ENCODE measurements at regions not wholly inside any gene's neighbourhood (a gene's known extent, or its start where the extent isn't known, plus 50 kb on each side); places are given as distances from the start of the nearest gene placed in this dataset.

DNA sequence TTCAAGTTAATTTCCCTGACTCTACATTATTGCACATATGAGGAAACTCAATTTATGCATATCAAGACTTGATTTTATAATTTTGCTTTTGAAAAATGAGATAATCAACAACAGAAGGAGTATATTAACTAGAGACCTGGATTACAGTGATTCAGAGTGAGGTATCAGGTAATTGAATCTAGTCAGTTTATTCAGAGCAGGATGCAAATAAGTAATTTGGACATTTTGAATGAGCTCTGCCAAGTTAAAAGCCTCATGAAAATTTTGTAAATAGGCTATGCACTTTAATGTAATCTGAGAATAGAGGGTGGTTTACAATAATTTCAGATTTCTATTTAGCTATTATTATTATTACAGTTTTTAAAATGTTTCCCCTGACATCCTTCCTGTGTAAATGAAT lies 203.7 kb upstream of the EMCN start:
- no peak overlapping the region for H3K4me3 Mint-ChIP-seq
- H3K9me3 Mint-ChIP-seq, result no peaks in the 10 kb centered on the region
- DNase-seq, result no peak
- no peaks in the 10 kb centered on the region for H3K36me3 Mint-ChIP-seq (ENCODE audit: low read depth)
- TF ChIP-seq, protein P1, sequence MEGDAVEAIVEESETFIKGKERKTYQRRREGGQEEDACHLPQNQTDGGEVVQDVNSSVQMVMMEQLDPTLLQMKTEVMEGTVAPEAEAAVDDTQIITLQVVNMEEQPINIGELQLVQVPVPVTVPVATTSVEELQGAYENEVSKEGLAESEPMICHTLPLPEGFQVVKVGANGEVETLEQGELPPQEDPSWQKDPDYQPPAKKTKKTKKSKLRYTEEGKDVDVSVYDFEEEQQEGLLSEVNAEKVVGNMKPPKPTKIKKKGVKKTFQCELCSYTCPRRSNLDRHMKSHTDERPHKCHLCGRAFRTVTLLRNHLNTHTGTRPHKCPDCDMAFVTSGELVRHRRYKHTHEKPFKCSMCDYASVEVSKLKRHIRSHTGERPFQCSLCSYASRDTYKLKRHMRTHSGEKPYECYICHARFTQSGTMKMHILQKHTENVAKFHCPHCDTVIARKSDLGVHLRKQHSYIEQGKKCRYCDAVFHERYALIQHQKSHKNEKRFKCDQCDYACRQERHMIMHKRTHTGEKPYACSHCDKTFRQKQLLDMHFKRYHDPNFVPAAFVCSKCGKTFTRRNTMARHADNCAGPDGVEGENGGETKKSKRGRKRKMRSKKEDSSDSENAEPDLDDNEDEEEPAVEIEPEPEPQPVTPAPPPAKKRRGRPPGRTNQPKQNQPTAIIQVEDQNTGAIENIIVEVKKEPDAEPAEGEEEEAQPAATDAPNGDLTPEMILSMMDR (IDR thresholded peaks at IDR 0.05), result no peak
- H3K4me1 Mint-ChIP-seq (ENCODE audit: low read depth), result no peaks in the 10 kb centered on the region
- H3K27ac Mint-ChIP-seq, result no peak overlapping the region
- no peaks in the 10 kb centered on the region for H3K27me3 Mint-ChIP-seq (ENCODE audit: insufficient read depth)

DNA sequence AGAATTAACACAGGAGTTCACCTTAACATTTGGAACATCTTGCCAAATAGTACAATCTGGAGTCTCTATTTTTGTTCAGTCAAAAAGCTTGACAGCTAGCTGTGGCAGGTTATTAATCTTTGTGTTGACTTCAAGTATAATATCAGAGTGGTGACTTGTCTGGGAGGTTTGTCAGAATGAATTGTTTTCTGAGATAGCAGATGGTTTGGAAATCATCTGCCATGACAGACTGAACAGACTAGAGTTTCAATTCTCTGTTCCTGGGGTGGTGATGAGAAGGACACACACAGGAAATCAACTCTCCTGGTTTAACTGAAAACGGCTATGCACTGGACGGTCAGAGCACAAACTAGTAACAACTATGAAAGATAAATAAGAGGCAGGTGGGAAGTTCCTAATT lies 203.3 kb upstream of the EMCN start:
- TF ChIP-seq, protein P1 (IDR thresholded peaks at IDR 0.05), result no peak
- no peak overlapping the region for H3K4me3 Mint-ChIP-seq
- no peak overlapping the region for H3K27ac Mint-ChIP-seq
- no peaks in the 10 kb centered on the region for H3K36me3 Mint-ChIP-seq (ENCODE audit: low read depth)
- no peaks in the 10 kb centered on the region for H3K9me3 Mint-ChIP-seq
- H3K27me3 Mint-ChIP-seq (ENCODE audit: insufficient read depth), result no peaks in the 10 kb centered on the region
- no peaks in the 10 kb centered on the region for H3K4me1 Mint-ChIP-seq (ENCODE audit: low read depth)
- no peak for DNase-seq

DNA sequence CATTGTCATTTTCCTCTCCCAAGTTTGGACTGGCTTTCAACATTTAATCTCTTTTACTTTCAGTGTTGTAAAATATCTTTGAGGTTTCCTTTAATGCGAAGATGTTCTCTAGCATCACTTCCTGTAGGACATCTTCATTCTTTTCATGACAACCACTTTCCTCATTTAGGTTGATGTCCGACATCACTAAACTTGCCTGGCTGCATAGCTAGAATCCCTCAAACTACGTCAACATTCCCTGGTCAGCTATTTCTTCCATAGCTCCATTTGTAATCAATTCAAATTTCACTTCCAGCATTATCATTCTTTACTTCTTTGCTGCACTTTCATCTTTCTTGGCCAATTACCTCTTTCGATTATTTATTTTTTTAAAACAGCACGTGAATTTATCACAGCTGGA lies 198.6 kb upstream of the EMCN start:
- no peaks in the 10 kb centered on the region for H3K36me3 Mint-ChIP-seq (ENCODE audit: low read depth)
- TF ChIP-seq, protein P1 (IDR thresholded peaks at IDR 0.05), result no peak
- no peaks in the 10 kb centered on the region for H3K4me1 Mint-ChIP-seq (ENCODE audit: low read depth)
- H3K9me3 Mint-ChIP-seq, result no peaks in the 10 kb centered on the region
- no peak for DNase-seq
- no peaks in the 10 kb centered on the region for H3K27me3 Mint-ChIP-seq (ENCODE audit: insufficient read depth)
- H3K4me3 Mint-ChIP-seq, result no peak overlapping the region
- H3K27ac Mint-ChIP-seq, result no peak overlapping the region

DNA sequence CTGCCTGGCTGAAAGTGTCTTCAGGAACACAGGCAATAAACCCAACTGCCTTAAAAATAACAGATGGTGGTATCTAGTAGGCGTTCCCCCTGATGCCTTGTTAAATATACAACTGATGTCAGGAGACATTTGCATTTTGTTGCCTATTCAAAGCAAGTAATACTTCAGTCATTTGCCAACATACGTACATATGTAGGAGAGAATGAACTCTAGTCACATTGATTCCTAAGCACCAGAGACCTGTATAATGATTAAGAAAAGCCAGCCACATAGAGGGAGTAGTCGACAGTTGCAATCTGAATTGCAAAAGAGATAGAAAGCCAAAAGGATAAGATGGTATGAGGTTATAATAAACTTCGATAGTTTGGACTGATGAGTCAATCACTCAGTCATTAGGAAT lies 191.0 kb upstream of the EMCN start:
- Mint-ChIP-seq H3K27me3 (ENCODE audit: insufficient read depth) (no peaks in the 10 kb centered on the region; the same call in 1 of the 2 replicates), H3K9me3 (no peaks in the 10 kb centered on the region), H3K27ac (no peak overlapping the region), H3K4me1 (ENCODE audit: low read depth) (peaks cover 6% of the 10 kb centered on the region; the same call in 1 of the 2 replicates), H3K36me3 (ENCODE audit: low read depth) (no peaks in the 10 kb centered on the region), H3K4me3 (no peak overlapping the region)
- TF ChIP-seq, protein P1 (IDR thresholded peaks at IDR 0.05), result no peak
- DNase-seq, result no peak

DNA sequence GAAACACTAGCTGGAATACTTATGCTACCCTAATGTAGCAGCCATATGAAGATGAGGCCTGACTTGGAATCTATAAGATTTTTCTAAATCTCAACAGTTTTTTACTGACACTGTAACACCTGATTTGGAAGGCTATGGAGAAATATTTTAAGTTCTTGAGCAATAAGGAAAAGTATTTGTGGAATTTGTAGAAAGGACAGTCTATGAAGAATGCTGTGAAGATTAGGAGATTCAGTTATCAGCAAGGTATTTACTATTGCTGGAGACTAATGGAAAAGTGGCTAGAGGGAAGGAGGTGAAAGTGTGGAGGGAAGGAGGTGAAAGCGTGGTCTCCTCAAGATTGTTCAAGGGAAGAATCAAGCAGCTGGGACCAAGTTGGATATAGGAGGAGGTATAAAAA lies 190.0 kb upstream of the EMCN start:
- Mint-ChIP-seq H3K4me3 (no peak overlapping the region), H3K4me1 (ENCODE audit: low read depth) (peaks cover 6% of the 10 kb centered on the region; the same call in 1 of the 2 replicates), H3K27ac (no peak overlapping the region), H3K36me3 (ENCODE audit: low read depth) (no peaks in the 10 kb centered on the region), H3K27me3 (ENCODE audit: insufficient read depth) (no peaks in the 10 kb centered on the region; the same call in 1 of the 2 replicates), H3K9me3 (no peaks in the 10 kb centered on the region)
- TF ChIP-seq, protein P1 (IDR thresholded peaks at IDR 0.05), result no peak
- no peak for DNase-seq

DNA sequence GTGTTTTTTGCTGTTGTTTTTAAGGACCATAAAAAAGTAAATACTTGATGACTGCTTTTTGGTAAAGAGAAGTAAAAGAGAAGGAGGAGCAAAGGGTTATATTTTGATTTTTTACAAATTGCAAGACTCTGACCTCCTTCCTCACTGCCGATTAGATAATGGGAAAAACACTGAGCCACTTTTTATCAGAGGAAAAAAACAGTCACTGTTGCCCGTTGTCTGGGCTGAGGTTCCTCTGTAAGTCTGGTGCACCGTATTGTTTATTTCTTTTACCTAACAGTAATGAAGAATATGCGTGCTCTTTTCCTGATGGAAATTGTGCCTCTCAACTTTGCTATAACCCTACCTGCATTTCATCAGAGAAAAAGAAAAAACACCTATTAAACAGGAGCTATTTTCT lies 178.7 kb upstream of the EMCN start:
- H3K4me3 Mint-ChIP-seq, result no peak overlapping the region

More for the DNA sequence above, 178.7 kb upstream of the EMCN start:
- Mint-ChIP-seq H3K36me3 (ENCODE audit: low read depth) (no peaks in the 10 kb centered on the region), H3K4me1 (ENCODE audit: low read depth) (no peaks in the 10 kb centered on the region), H3K9me3 (no peaks in the 10 kb centered on the region), H3K27ac (no peak overlapping the region), H3K27me3 (ENCODE audit: insufficient read depth) (peaks cover 1% of the 10 kb centered on the region)
- TF ChIP-seq, protein P1 (IDR thresholded peaks at IDR 0.05), result no peak
- DNase-seq, result no peak

Data from HFFc6 (cell line).